PC-9 (cell line): ENCODE measurements at regions not wholly inside any gene's neighbourhood (a gene's known extent, or its start where the extent isn't known, plus 50 kb on each side); places are given as distances from the start of the nearest gene placed in this dataset.

Source experiments
- EZH2 ChIP-seq: fragments of 200-600 bp; sonication (generic); IDR thresholded peaks from 2 replicates; pipeline ENCODE4 v1.8.0; 2017; ENCODE audit warnings: antibody characterized with exemption, low read depth
- TF ChIP-seq, protein P1 (sequence below): fragments of 200-600 bp; sonication (generic); conservative IDR thresholded peaks from 2 replicates; pipeline ENCODE4 v1.6.1; 2017; ENCODE audit warnings: mixed run types, antibody characterized with exemption, mild to moderate bottlenecking, moderate library complexity

- TF ChIP-seq, protein P1, sequence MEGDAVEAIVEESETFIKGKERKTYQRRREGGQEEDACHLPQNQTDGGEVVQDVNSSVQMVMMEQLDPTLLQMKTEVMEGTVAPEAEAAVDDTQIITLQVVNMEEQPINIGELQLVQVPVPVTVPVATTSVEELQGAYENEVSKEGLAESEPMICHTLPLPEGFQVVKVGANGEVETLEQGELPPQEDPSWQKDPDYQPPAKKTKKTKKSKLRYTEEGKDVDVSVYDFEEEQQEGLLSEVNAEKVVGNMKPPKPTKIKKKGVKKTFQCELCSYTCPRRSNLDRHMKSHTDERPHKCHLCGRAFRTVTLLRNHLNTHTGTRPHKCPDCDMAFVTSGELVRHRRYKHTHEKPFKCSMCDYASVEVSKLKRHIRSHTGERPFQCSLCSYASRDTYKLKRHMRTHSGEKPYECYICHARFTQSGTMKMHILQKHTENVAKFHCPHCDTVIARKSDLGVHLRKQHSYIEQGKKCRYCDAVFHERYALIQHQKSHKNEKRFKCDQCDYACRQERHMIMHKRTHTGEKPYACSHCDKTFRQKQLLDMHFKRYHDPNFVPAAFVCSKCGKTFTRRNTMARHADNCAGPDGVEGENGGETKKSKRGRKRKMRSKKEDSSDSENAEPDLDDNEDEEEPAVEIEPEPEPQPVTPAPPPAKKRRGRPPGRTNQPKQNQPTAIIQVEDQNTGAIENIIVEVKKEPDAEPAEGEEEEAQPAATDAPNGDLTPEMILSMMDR, result no peak
- no peak for TF ChIP-seq EZH2
These were observed 262.0 kb upstream of the FOXQ1 start for GRCh38 chr6:1049900-1050299.
